Gastroesophageal sphincter (tissue), 3 donors: ENCODE measurements at regions not wholly inside any gene's neighbourhood (a gene's known extent, or its start where the extent isn't known, plus 50 kb on each side); places are given as distances from the start of the nearest gene placed in this dataset.

ENCODE experiments used
- CTCF ChIP-seq, 4 experiments: fragments of 200-600 bp in 2 of 4; fragments of 450-650 bp in 2 of 4; sonication (generic) in 1 of 4; IDR thresholded peaks; one replicate each; pipeline ENCODE4 v1.5.1; 2017 to 2019; ENCODE audit warnings: antibody characterized with exemption in 4 of 4, mild to moderate bottlenecking in 2 of 4, moderate library complexity in 2 of 4
- EP300 ChIP-seq: sonication (generic); formaldehyde crosslinking; IDR thresholded peaks from one replicate; pipeline ENCODE4 v1.6.1; 2017; ENCODE audit warnings: antibody characterized with exemption, mild to moderate bottlenecking
- POLR2A ChIP-seq, 2 donors: fragments of 450-650 bp; IDR thresholded peaks; one replicate each; pipeline ENCODE4 v1.6.1; 2017; ENCODE audit warnings: antibody characterized with exemption in 2 of 2, mild to moderate bottlenecking in 2 of 2, moderate library complexity in 1 of 2
- POLR2AphosphoS5 ChIP-seq: sonication (generic); formaldehyde crosslinking; IDR thresholded peaks from one replicate; pipeline ENCODE4 v1.6.1; 2017; ENCODE audit warnings: antibody characterized with exemption

GRCh38 chr2:234770715-234771141, 181.1 kb upstream of the SH3BP4 start:
- no peak for TF ChIP-seq POLR2A (IDR thresholded peaks at IDR 0.05)
- no peak for TF ChIP-seq CTCF (IDR thresholded peaks at IDR 0.05)
- no peak for TF ChIP-seq EP300
- TF ChIP-seq POLR2AphosphoS5, result no peak
